CD14-positive monocyte (primary cell): ENCODE measurements at regions not wholly inside any gene's neighbourhood (a gene's known extent, or its start where the extent isn't known, plus 50 kb on each side); places are given as distances from the start of the nearest gene placed in this dataset.

ENCODE experiments used
- DNase-seq, 3 donors: peaks; one replicate each; pipeline ENCODE4 v3.0.0-alpha.2; 2011 to 2022
- H2AFZ ChIP-seq: 2 replicates; pipeline ENCODE4 v1.6.0; 2012; ENCODE audit warnings: mild to moderate bottlenecking, low read depth, low read length, inconsistent platforms; ENCODE audit not compliant: insufficient read depth, poor library complexity, severe bottlenecking
- H3K27ac ChIP-seq, 2 donors: 1 replicate in 1 of 2; 2 replicates in 1 of 2; pipeline ENCODE4 v1.5.1; 2012 to 2013; ENCODE audit warnings: low read length in 2 of 2, control low read depth in 1 of 2, inconsistent platforms in 1 of 2, low read depth in 1 of 2, mild to moderate bottlenecking in 1 of 2
- H3K27me3 ChIP-seq, 2 donors: one replicate each; pipeline versions ENCODE4 v1.6.0 to v1.6.1; 2011 to 2013; ENCODE audit warnings: low read length in 2 of 2; ENCODE audit not compliant: control insufficient read depth in 2 of 2, insufficient read depth in 2 of 2
- H3K36me3 ChIP-seq, 2 donors: replicated peaks in 1 of 2; 1 replicate in 1 of 2; 2 replicates in 1 of 2; pipeline versions ENCODE4 v1.5.1 to v1.6.1; 2012 to 2013; ENCODE audit warnings: low read length in 2 of 2, control low read depth in 1 of 2, inconsistent platforms in 1 of 2, mild to moderate bottlenecking in 1 of 2; ENCODE audit not compliant: insufficient read depth in 2 of 2, control insufficient read depth in 1 of 2
- H3K4me1 ChIP-seq, 2 donors: 1 replicate in 1 of 2; 2 replicates in 1 of 2; pipeline versions ENCODE4 v1.5.1 to v1.6.1; 2012 to 2013; ENCODE audit warnings: low read length in 2 of 2, control low read depth in 1 of 2, inconsistent platforms in 1 of 2, mild to moderate bottlenecking in 1 of 2, moderate library complexity in 1 of 2; ENCODE audit not compliant: insufficient read depth in 2 of 2, control insufficient read depth in 1 of 2
- H3K4me2 ChIP-seq: replicated peaks from 2 replicates; pipeline ENCODE3; 2012; ENCODE audit warnings: low read length, moderate library complexity, mild to moderate bottlenecking; ENCODE audit not compliant: poor library complexity, severe bottlenecking; ENCODE audit errors: extremely low read depth
- H3K4me3 ChIP-seq, 3 experiments: fragments of 200-600 bp in 1 of 3; sonication (generic) in 1 of 3; replicated peaks in 1 of 3; 1 replicate in 2 of 3; 2 replicates in 1 of 3; pipeline ENCODE4 v1.5.1; 2011 to 2013; ENCODE audit warnings: low read length in 3 of 3, mild to moderate bottlenecking in 3 of 3, control low read depth in 2 of 3, low read depth in 2 of 3, inconsistent platforms in 1 of 3, moderate library complexity in 1 of 3
- H3K79me2 ChIP-seq: 2 replicates; pipeline ENCODE4 v1.6.0; 2012; ENCODE audit warnings: mild to moderate bottlenecking, control low read depth, inconsistent platforms, low read length, moderate library complexity; ENCODE audit not compliant: insufficient read depth
- H3K9ac ChIP-seq: 2 replicates; pipeline ENCODE4 v1.6.0; 2017; ENCODE audit warnings: low read length, mild to moderate bottlenecking; ENCODE audit not compliant: insufficient read depth, poor library complexity, severe bottlenecking
- H3K9me3 ChIP-seq, 2 donors: replicated peaks in 1 of 2; 1 replicate in 1 of 2; 2 replicates in 1 of 2; pipeline versions ENCODE4 v1.5.1 to v1.6.1; 2012 to 2013; ENCODE audit warnings: low read length in 2 of 2, control low read depth in 1 of 2; ENCODE audit not compliant: control insufficient read depth in 1 of 2, insufficient read depth in 1 of 2
- H4K20me1 ChIP-seq: 2 replicates; pipeline ENCODE4 v1.6.0; 2012; ENCODE audit warnings: mild to moderate bottlenecking, low read length, control low read depth, moderate library complexity; ENCODE audit not compliant: insufficient read depth
- H3K27ac Mint-ChIP-seq, 7 donors: one replicate each; pipeline ENCODE4 v1.8.0; 2020; ENCODE audit warnings: mild to moderate bottlenecking in 7 of 7, mixed read lengths in 7 of 7, moderate library complexity in 6 of 7, inconsistent platforms in 2 of 7
- H3K27me3 Mint-ChIP-seq, 3 donors: one replicate each; pipeline ENCODE4 v1.8.0; 2021 to 2022; ENCODE audit warnings: low read depth in 3 of 3, mild to moderate bottlenecking in 3 of 3, mixed read lengths in 3 of 3, moderate library complexity in 3 of 3, inconsistent platforms in 1 of 3
- H3K36me3 Mint-ChIP-seq, 2 donors: one replicate each; pipeline ENCODE4 v1.8.0; 2020; ENCODE audit warnings: mixed read lengths in 2 of 2, inconsistent platforms in 1 of 2, mild to moderate bottlenecking in 1 of 2
- H3K4me1 Mint-ChIP-seq: one replicate; pipeline ENCODE4 v1.8.0; 2020; ENCODE audit warnings: mild to moderate bottlenecking, mixed read lengths
- H3K4me3 Mint-ChIP-seq, 2 donors: one replicate each; pipeline ENCODE4 v1.8.0; 2020; ENCODE audit warnings: mild to moderate bottlenecking in 2 of 2, mixed read lengths in 2 of 2, moderate library complexity in 1 of 2
- H3K9me3 Mint-ChIP-seq, 7 donors: one replicate each; pipeline ENCODE4 v1.8.0; 2020 to 2022; ENCODE audit warnings: mixed read lengths in 7 of 7, mild to moderate bottlenecking in 6 of 7, moderate library complexity in 6 of 7, inconsistent platforms in 2 of 7
- CTCF ChIP-seq: fragments of 200-600 bp; IDR thresholded peaks from one replicate; pipeline ENCODE4 v1.8.0; 2022; ENCODE audit warnings: antibody characterized with exemption, mild to moderate bottlenecking
- WGBS: methylation state at CpG from one replicate; pipeline ENCODE4 v1.1.5; 2013; ENCODE audit warnings: missing lambda C conversion rate; ENCODE audit not compliant: insufficient coverage; 5-methylcytosine and 5-hydroxymethylcytosine counted together
- intact Hi-C, 2 donors: fragments of 100-400 bp; cut with micrococcal nuclease; formaldehyde crosslinking; loops; one replicate each; pipeline versions ENCODE4 v1.15.0 to v1.15.1; 2023

- intact Hi-C loops = no loop called here
Observed at GRCh38 chr12:92623386-92623785, 79.4 kb upstream of the PLEKHG7 start.

GRCh38 chr12:92621833-92622232 is 81.0 kb upstream of the PLEKHG7 start:
- Histone ChIP-seq H2AFZ (no peak overlapping the region), H3K27me3 (no peaks in the 10 kb centered on the region), H3K36me3 (no peaks in the 10 kb centered on the region), H3K27ac (no peak overlapping the region), H3K4me1 (no peaks in the 10 kb centered on the region), H3K79me2 (no peaks in the 10 kb centered on the region), H3K9ac (no peak overlapping the region), H3K4me2 (no peak overlapping the region), H3K9me3 (no peaks in the 10 kb centered on the region), H4K20me1 (no peaks in the 10 kb centered on the region), H3K4me3 (no peak overlapping the region)
- no peak for TF ChIP-seq CTCF
- no peak overlapping the region for H3K4me3 Mint-ChIP-seq
- no peaks in the 10 kb centered on the region for H3K36me3 Mint-ChIP-seq
- no peak for DNase-seq
- H3K9me3 Mint-ChIP-seq = peaks cover 2 to 8% (median 4%) of the 10 kb centered on the region in 7 donors
- H3K27me3 Mint-ChIP-seq = no peaks in the 10 kb centered on the region
- H3K4me1 Mint-ChIP-seq = peaks cover 3% of the 10 kb centered on the region
- no peak overlapping the region for H3K27ac Mint-ChIP-seq
- 95% methylated on average over 2 of the region's 3 CpGs for WGBS
- intact Hi-C loops = no loop called here

More at GRCh38 chr12:92623386-92623785, 79.4 kb upstream of the PLEKHG7 start:
- Mint-ChIP-seq H3K9me3 (peaks cover 2 to 8% (median 4%) of the 10 kb centered on the region in 7 donors), H3K27ac (no peak overlapping the region), H3K4me1 (peaks cover 3% of the 10 kb centered on the region), H3K36me3 (no peaks in the 10 kb centered on the region), H3K27me3 (no peaks in the 10 kb centered on the region), H3K4me3 (no peak overlapping the region)
- H3K9ac ChIP-seq = no peak overlapping the region
- no peaks in the 10 kb centered on the region for H4K20me1 ChIP-seq
- H3K27ac ChIP-seq = no peak overlapping the region
- TF ChIP-seq CTCF = no peak
- no peaks in the 10 kb centered on the region for H3K9me3 ChIP-seq
- no peak overlapping the region for H3K4me3 ChIP-seq
- H2AFZ ChIP-seq = no peak overlapping the region
- H3K79me2 ChIP-seq = no peaks in the 10 kb centered on the region
- no peaks in the 10 kb centered on the region for H3K27me3 ChIP-seq
- H3K4me2 ChIP-seq = no peak overlapping the region
- H3K36me3 ChIP-seq = no peaks in the 10 kb centered on the region
- H3K4me1 ChIP-seq = no peaks in the 10 kb centered on the region
- no peak for DNase-seq
